ENCODE measurements at regions not wholly inside any gene's neighbourhood (a gene's known extent, or its start where the extent isn't known, plus 50 kb on each side); places are given as distances from the start of the nearest gene placed in this dataset.

DNA sequence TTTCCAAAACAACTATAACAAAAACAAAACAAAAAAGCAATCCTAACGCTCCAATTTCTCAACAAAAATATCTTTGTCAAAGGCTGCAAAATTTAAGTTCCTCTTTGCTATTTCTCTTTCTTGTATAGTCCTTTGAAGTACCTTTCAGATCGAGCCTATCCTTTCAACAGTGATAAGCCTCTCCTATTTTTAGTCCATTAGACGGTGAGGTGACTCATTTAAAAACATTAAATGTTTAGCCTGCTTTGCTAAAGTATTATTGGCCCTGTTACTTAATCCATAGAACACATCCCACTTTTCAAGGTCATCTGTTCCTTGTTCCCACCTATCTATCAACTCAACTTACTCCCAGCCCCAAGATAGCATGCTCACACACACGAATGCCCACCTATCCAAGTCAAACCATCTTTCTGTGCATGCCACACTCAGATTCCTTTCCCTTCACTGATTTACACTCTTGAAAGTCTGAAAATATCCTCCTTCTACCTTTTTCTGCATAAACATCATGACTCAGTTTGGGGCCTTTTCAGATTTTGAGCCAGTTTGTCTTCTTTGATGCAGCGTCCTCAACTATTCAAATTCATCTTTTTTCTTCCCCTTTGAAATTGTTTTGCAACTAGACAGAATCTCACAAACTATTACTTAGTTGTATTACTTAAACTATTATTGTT is 224.9 kb upstream of the TMEM229A start:
- Histone ChIP-seq H3K9ac (no peak overlapping the region), H3K4me3 (ENCODE audit: low read depth in 2 of 2, low read length in 1 of 2) (no peak overlapping the region), H3K9me3 (no peaks in the 10 kb centered on the region), H4K20me1 (ENCODE audit: insufficient read depth) (no peaks in the 10 kb centered on the region), H3K27me3 (ENCODE audit: insufficient read depth) (no peaks in the 10 kb centered on the region), H3F3A (replicated peaks; ENCODE audit: insufficient read depth) (no peaks in the 10 kb centered on the region), H3K9me2 (no peaks in the 10 kb centered on the region), H2AFZ (ENCODE audit: low read depth) (no peak overlapping the region), H3K4me2 (no peak overlapping the region), H3K27ac (ENCODE audit: low read depth in 2 of 2, low read length in 1 of 2) (no peak overlapping the region), H3K36me3 (replicated peaks in 1 of 2; ENCODE audit: control insufficient read depth in 1 of 2, insufficient read depth in 2 of 2, low read length in 1 of 2) (no peaks in the 10 kb centered on the region), H3K4me1 (ENCODE audit: control insufficient read depth in 1 of 2, insufficient read depth in 2 of 2, low read depth in 1 of 2, low read length in 1 of 2) (peaks cover 0 to 9% of the 10 kb centered on the region in 2 experiments; a peak in 2 of 4 replicates), H3K79me2 (ENCODE audit: insufficient read depth) (no peaks in the 10 kb centered on the region)
- no peak for DNase-seq
- no peak for TF ChIP-seq RXRA (IDR thresholded peaks at IDR 0.05; ENCODE audit: borderline replicate concordance, low read depth)
- no peak for TF ChIP-seq RCOR1 (IDR thresholded peaks at IDR 0.05; ENCODE audit: low read length)
- no peak for TF ChIP-seq RFX5 (IDR thresholded peaks at IDR 0.05; ENCODE audit: low read length)
- no peak for TF ChIP-seq FOXJ3 (CRISPR knock-in tag; IDR thresholded peaks at IDR 0.05)
- no peak for TF ChIP-seq YY1 (IDR thresholded peaks at IDR 0.05; ENCODE audit: low read depth)
- no peak for TF ChIP-seq TEAD4 (IDR thresholded peaks at IDR 0.05; ENCODE audit: borderline replicate concordance, insufficient read depth)
- TF ChIP-seq, protein P1, sequence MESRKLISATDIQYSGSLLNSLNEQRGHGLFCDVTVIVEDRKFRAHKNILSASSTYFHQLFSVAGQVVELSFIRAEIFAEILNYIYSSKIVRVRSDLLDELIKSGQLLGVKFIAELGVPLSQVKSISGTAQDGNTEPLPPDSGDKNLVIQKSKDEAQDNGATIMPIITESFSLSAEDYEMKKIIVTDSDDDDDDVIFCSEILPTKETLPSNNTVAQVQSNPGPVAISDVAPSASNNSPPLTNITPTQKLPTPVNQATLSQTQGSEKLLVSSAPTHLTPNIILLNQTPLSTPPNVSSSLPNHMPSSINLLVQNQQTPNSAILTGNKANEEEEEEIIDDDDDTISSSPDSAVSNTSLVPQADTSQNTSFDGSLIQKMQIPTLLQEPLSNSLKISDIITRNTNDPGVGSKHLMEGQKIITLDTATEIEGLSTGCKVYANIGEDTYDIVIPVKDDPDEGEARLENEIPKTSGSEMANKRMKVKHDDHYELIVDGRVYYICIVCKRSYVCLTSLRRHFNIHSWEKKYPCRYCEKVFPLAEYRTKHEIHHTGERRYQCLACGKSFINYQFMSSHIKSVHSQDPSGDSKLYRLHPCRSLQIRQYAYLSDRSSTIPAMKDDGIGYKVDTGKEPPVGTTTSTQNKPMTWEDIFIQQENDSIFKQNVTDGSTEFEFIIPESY (IDR thresholded peaks at IDR 0.05; ENCODE audit: borderline replicate concordance, low read depth) = no peak
- TF ChIP-seq JUND (IDR thresholded peaks at IDR 0.05) = no peak
- TF ChIP-seq EZH2phosphoT487 (IDR thresholded peaks at IDR 0.05; ENCODE audit: borderline replicate concordance, low read depth) = no peak
- no peak for TF ChIP-seq TCF12 (IDR thresholded peaks at IDR 0.05)
- CTCF ChIA-PET = interaction anchor here (1.0 kb wide), 1 partner anchor 17 kb away, joined by 5 read pairs; no protein-coding TSS in a partner anchor
- POLR2A ChIA-PET = no interaction called here
- WGBS (ENCODE audit: low lambda C conversion rate) = 30% methylated on average over 5 of the region's 5 CpGs

DNA sequence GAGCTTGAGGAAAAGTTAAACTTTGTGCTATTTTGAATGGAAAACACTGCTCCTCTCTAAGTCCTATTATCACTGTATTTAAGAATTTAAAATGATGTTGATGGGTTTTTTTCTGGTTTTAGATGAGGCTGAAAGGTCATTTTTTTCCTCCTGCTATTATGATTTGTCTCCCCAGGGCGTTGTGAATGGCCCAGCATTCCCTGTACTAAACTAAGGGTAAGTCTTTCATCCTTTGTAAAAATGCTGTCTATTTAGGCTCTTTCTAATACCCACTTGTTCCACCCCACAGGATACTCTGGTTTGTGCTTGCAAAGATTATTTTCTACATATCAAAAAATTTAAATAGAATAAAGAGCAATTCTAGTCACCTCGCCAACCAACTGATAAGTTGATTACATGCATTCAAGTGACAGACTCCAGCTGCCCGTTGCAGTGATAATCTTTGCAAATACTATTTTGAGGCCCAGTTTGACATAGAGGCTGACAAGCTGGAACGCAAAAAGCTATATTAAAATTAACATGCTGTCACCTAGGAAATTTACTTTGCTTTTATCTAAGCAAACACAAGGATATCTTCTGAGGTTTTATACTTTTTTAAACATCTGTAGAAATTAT is 222.3 kb upstream of the TMEM229A start:
- Histone ChIP-seq H4K20me1 (ENCODE audit: insufficient read depth) (no peaks in the 10 kb centered on the region), H3K27me3 (ENCODE audit: insufficient read depth) (no peaks in the 10 kb centered on the region), H3K4me1 (ENCODE audit: control insufficient read depth in 1 of 2, insufficient read depth in 2 of 2, low read depth in 1 of 2, low read length in 1 of 2) (peaks cover 0 to 7% of the 10 kb centered on the region in 2 experiments; a peak in 2 of 4 replicates), H3K9me3 (no peaks in the 10 kb centered on the region), H3K9ac (no peak overlapping the region), H3K79me2 (ENCODE audit: insufficient read depth) (no peaks in the 10 kb centered on the region), H3F3A (replicated peaks; ENCODE audit: insufficient read depth) (no peaks in the 10 kb centered on the region), H2AFZ (ENCODE audit: low read depth) (no peak overlapping the region), H3K9me2 (no peaks in the 10 kb centered on the region), H3K36me3 (replicated peaks in 1 of 2; ENCODE audit: control insufficient read depth in 1 of 2, insufficient read depth in 2 of 2, low read length in 1 of 2) (no peaks in the 10 kb centered on the region), H3K27ac (ENCODE audit: low read depth in 2 of 2, low read length in 1 of 2) (peak overlapping the region in 1 of 2 experiments; percentile 73; a peak in 2 of 4 replicates), H3K4me3 (ENCODE audit: low read depth in 2 of 2, low read length in 1 of 2) (no peak overlapping the region), H3K4me2 (no peak overlapping the region)
- ChIA-PET POLR2A (no interaction called here), CTCF (interaction anchor here (0.7 to 1.5 kb wide), 5 partner anchors 21 to 302 kb away, joined by 3 to 4 read pairs (median 3); no protein-coding TSS in a partner anchor)
- WGBS (ENCODE audit: low lambda C conversion rate) = 18% methylated on average over 4 of the region's 4 CpGs
- peak; percentile 21 for DNase-seq
- TF ChIP-seq GATA2 (CRISPR knock-in tag; IDR thresholded peaks at IDR 0.05) (peak; percentile 73), EP300 (IDR thresholded peaks at IDR 0.05; ENCODE audit: borderline replicate concordance in 1 of 2, low read depth in 1 of 2, low read length in 1 of 2) (peak in 1 of 2 experiments; percentile 45; a peak in 1 of 4 replicates), FOSL2 (IDR thresholded peaks at IDR 0.05; ENCODE audit: borderline replicate concordance, low read depth) (no peak)

Measured in SK-N-SH (cell line).